WTC11 (cell line): ENCODE measurements at regions not wholly inside any gene's neighbourhood (a gene's known extent, or its start where the extent isn't known, plus 50 kb on each side); places are given as distances from the start of the nearest gene placed in this dataset.

ENCODE experiments used
- ATAC-seq: fragments of 200-7000 bp; cut with Tn5 transposase; 2 replicates; pipeline ENCODE4 v1.10.0; 2021; ENCODE audit warnings: mild to moderate bottlenecking, moderate library complexity
- CTCF ChIA-PET: fragments of 300-600 bp; sonication (Branson Sonifier 250); formaldehyde crosslinking; loops from one replicate; lab custom pipeline; 2021; ENCODE audit warnings: antibody characterized with exemption; lab: Charles Lee
- POLR2A ChIA-PET: fragments of 350-600 bp; sonication (Branson Sonifier 250); formaldehyde crosslinking; loops from one replicate; lab custom pipeline; 2021; ENCODE audit warnings: antibody characterized with exemption; lab: Charles Lee
- DNase-seq: peaks from one replicate; pipeline ENCODE4 v3.0.0; 2021; ENCODE audit warnings: low spot score
- H3K27ac Mint-ChIP-seq: 2 replicates; pipeline ENCODE4 v1.8.0; 2021; ENCODE audit warnings: mixed read lengths
- H3K27me3 Mint-ChIP-seq: 2 replicates; pipeline ENCODE4 v1.8.0; 2021; ENCODE audit warnings: low read depth, mild to moderate bottlenecking, moderate library complexity, mixed read lengths
- H3K36me3 Mint-ChIP-seq: 2 replicates; pipeline ENCODE4 v1.8.0; 2021; ENCODE audit warnings: mixed read lengths
- H3K4me1 Mint-ChIP-seq: 2 replicates; pipeline ENCODE4 v1.8.0; 2022; ENCODE audit warnings: mixed read lengths
- H3K4me3 Mint-ChIP-seq: 2 replicates; pipeline ENCODE4 v1.8.0; 2021; ENCODE audit warnings: mild to moderate bottlenecking, moderate library complexity, mixed read lengths
- H3K9me3 Mint-ChIP-seq: 2 replicates; pipeline ENCODE4 v1.8.0; 2021; ENCODE audit warnings: mixed read lengths
- AR ChIP-seq: fragments of 250-450 bp; sonication (Bioruptor Pico); IDR thresholded peaks from 2 replicates; pipeline ENCODE4 v1.9.0; 2021; ENCODE audit warnings: mild to moderate bottlenecking
- ATF1 ChIP-seq: sonication (generic); formaldehyde crosslinking; IDR thresholded peaks from 2 replicates; pipeline ENCODE4 v1.8.1; 2023; ENCODE audit warnings: mild to moderate bottlenecking, moderate library complexity, missing genetic modification reagents
- E2F1 ChIP-seq: sonication (generic); formaldehyde crosslinking; IDR thresholded peaks from 2 replicates; pipeline ENCODE4 v1.8.0; 2022; ENCODE audit warnings: mild to moderate bottlenecking, missing genetic modification reagents
- GRHL2 ChIP-seq: fragments of 250-450 bp; sonication (Bioruptor Pico); IDR thresholded peaks from 2 replicates; pipeline ENCODE4 v1.8.0; 2022; ENCODE audit warnings: mild to moderate bottlenecking, moderate library complexity; ENCODE audit not compliant: insufficient replicate concordance, severe bottlenecking
- GTF2I ChIP-seq: fragments of 250-450 bp; sonication (Bioruptor Pico); conservative IDR thresholded peaks from 2 replicates; pipeline ENCODE4 v1.4.0; 2021; ENCODE audit warnings: mild to moderate bottlenecking
- MXD4 ChIP-seq: fragments of 250-450 bp; sonication (Bioruptor Pico); IDR thresholded peaks from 2 replicates; pipeline ENCODE4 v1.8.0; 2021; ENCODE audit warnings: mild to moderate bottlenecking, moderate library complexity, borderline replicate concordance
- NFYB ChIP-seq: sonication (generic); formaldehyde crosslinking; conservative IDR thresholded peaks from 2 replicates; pipeline ENCODE4 v1.8.0; 2022; ENCODE audit warnings: low read depth, missing genetic modification reagents
- NR2C2 ChIP-seq: sonication (generic); formaldehyde crosslinking; IDR thresholded peaks from 2 replicates; pipeline ENCODE4 v1.8.0; 2022; ENCODE audit warnings: mild to moderate bottlenecking, missing genetic modification reagents
- PREB ChIP-seq: sonication (generic); formaldehyde crosslinking; IDR thresholded peaks from 2 replicates; pipeline ENCODE4 v1.8.1; 2022; ENCODE audit warnings: mild to moderate bottlenecking, missing genetic modification reagents, moderate library complexity, borderline replicate concordance
- SMAD4 ChIP-seq: sonication (generic); formaldehyde crosslinking; IDR thresholded peaks from 2 replicates; pipeline ENCODE4 v1.8.0; 2022; ENCODE audit warnings: mild to moderate bottlenecking, missing genetic modification reagents
- SP1 ChIP-seq: sonication (generic); formaldehyde crosslinking; conservative IDR thresholded peaks from 2 replicates; pipeline ENCODE4 v1.8.1; 2022; ENCODE audit warnings: missing genetic modification reagents
- TCF7 ChIP-seq: sonication (generic); formaldehyde crosslinking; IDR thresholded peaks from 2 replicates; pipeline ENCODE4 v1.8.0; 2022; ENCODE audit warnings: mild to moderate bottlenecking, low read depth, missing genetic modification reagents, moderate library complexity
- TEAD4 ChIP-seq: sonication (generic); formaldehyde crosslinking; IDR thresholded peaks from 2 replicates; pipeline ENCODE4 v1.8.0; 2022; ENCODE audit warnings: mild to moderate bottlenecking, missing genetic modification reagents
- USF1 ChIP-seq: sonication (generic); formaldehyde crosslinking; IDR thresholded peaks from 2 replicates; pipeline ENCODE4 v1.8.0; 2022; ENCODE audit warnings: mild to moderate bottlenecking, missing genetic modification reagents
- ZBTB43 ChIP-seq: sonication (generic); formaldehyde crosslinking; IDR thresholded peaks from 2 replicates; pipeline ENCODE4 v1.8.1; 2023; ENCODE audit warnings: mild to moderate bottlenecking, missing genetic modification reagents
- ZNF232 ChIP-seq: sonication (generic); formaldehyde crosslinking; IDR thresholded peaks from 2 replicates; pipeline ENCODE4 v1.8.0; 2022; ENCODE audit warnings: mild to moderate bottlenecking, missing genetic modification reagents
- ZNF263 ChIP-seq: sonication (generic); formaldehyde crosslinking; IDR thresholded peaks from 2 replicates; pipeline ENCODE4 v1.8.1; 2022; ENCODE audit warnings: low read depth, mild to moderate bottlenecking, moderate library complexity, missing genetic modification reagents
- ZNF281 ChIP-seq: sonication (generic); formaldehyde crosslinking; IDR thresholded peaks from 2 replicates; pipeline ENCODE4 v1.8.0; 2023; ENCODE audit warnings: mild to moderate bottlenecking, missing genetic modification reagents
- ZNF423 ChIP-seq: fragments of 250-450 bp; sonication (Bioruptor Pico); IDR thresholded peaks from 2 replicates; pipeline ENCODE4 v2.1.2; 2022; ENCODE audit warnings: mild to moderate bottlenecking, moderate library complexity
- ZNF425 ChIP-seq: fragments of 250-450 bp; sonication (Bioruptor Pico); conservative IDR thresholded peaks from 2 replicates; pipeline ENCODE4 v1.9.0; 2021; ENCODE audit warnings: mild to moderate bottlenecking
- ZNF671 ChIP-seq: fragments of 250-450 bp; sonication (Bioruptor Pico); IDR thresholded peaks from 2 replicates; pipeline ENCODE4 v1.8.0; 2021; ENCODE audit warnings: mild to moderate bottlenecking
- ZSCAN18 ChIP-seq: fragments of 250-450 bp; sonication (Bioruptor Pico); IDR thresholded peaks from 2 replicates; pipeline ENCODE4 v2.1.2; 2022; ENCODE audit warnings: mild to moderate bottlenecking, moderate library complexity

- TF ChIP-seq ZNF281 (CRISPR knock-in tag), result no peak
- no peak for TF ChIP-seq SP1
- no peak for TF ChIP-seq ZNF423 (CRISPR knock-in tag)
- TF ChIP-seq TCF7 (CRISPR knock-in tag), result no peak
- no peak for TF ChIP-seq NFYB (CRISPR knock-in tag)
- TF ChIP-seq ZNF425, result no peak
- no peak for TF ChIP-seq SMAD4
- TF ChIP-seq ZNF671 (CRISPR knock-in tag), result no peak
- TF ChIP-seq ZNF232 (CRISPR knock-in tag), result no peak
- no peak for TF ChIP-seq ZBTB43 (CRISPR knock-in tag)
- no peak for TF ChIP-seq ZNF263 (CRISPR knock-in tag)
- no peak for TF ChIP-seq AR (CRISPR knock-in tag)
- TF ChIP-seq E2F1 (CRISPR knock-in tag), result no peak
- TF ChIP-seq, all 79 proteins: peak for 0
Measured at GRCh38 chr10:70980687-70981086, 92.3 kb upstream of the PCBD1 start (continued).

- ChIA-PET CTCF (no interaction called here), POLR2A (no interaction called here)
- TF ChIP-seq USF1 (CRISPR knock-in tag) (no peak), MXD4 (CRISPR knock-in tag) (no peak), PREB (CRISPR knock-in tag) (no peak), E2F1 (CRISPR knock-in tag) (no peak), TEAD4 (CRISPR knock-in tag) (no peak), ZSCAN18 (CRISPR knock-in tag) (no peak), GRHL2 (CRISPR knock-in tag) (no peak), NR2C2 (CRISPR knock-in tag) (no peak), ATF1 (no peak), GTF2I (CRISPR knock-in tag) (no peak)
- H3K27me3 Mint-ChIP-seq, result peaks cover 2% of the 10 kb centered on the region; the same call in 1 of the 2 replicates
- no peak overlapping the region for H3K4me3 Mint-ChIP-seq
- DNase-seq (no peak), ATAC-seq (no peak)
- peaks cover 8% of the 10 kb centered on the region; the same call in 1 of the 2 replicates for H3K4me1 Mint-ChIP-seq
- no peak overlapping the region for H3K27ac Mint-ChIP-seq
- no peaks in the 10 kb centered on the region; the same call in 1 of the 2 replicates for H3K9me3 Mint-ChIP-seq
- H3K36me3 Mint-ChIP-seq, result no peaks in the 10 kb centered on the region
Measured at GRCh38 chr10:70981171-70981836, 92.9 kb upstream of the PCBD1 start.
